Endothelial cell (in vitro differentiated cells): ENCODE measurements at regions not wholly inside any gene's neighbourhood (a gene's known extent, or its start where the extent isn't known, plus 50 kb on each side); places are given as distances from the start of the nearest gene placed in this dataset.

ENCODE experiments used
- DNase-seq: peaks from one replicate; pipeline ENCODE4 v3.0.0; 2021; ENCODE audit warnings: low spot score
- H3K27ac Mint-ChIP-seq: one replicate; pipeline ENCODE4 v1.8.0; 2021; ENCODE audit warnings: mixed read lengths, inconsistent platforms; ENCODE audit not compliant: unreplicated experiment
- H3K27me3 Mint-ChIP-seq: one replicate; pipeline ENCODE4 v1.8.0; 2021; ENCODE audit warnings: mild to moderate bottlenecking, moderate library complexity, mixed read lengths, inconsistent platforms; ENCODE audit not compliant: unreplicated experiment
- H3K36me3 Mint-ChIP-seq: one replicate; pipeline ENCODE4 v1.8.0; 2021; ENCODE audit warnings: mild to moderate bottlenecking, low read depth, mixed read lengths, inconsistent platforms; ENCODE audit not compliant: unreplicated experiment
- H3K4me1 Mint-ChIP-seq: one replicate; pipeline ENCODE4 v1.8.0; 2021; ENCODE audit warnings: mild to moderate bottlenecking, mixed read lengths, inconsistent platforms; ENCODE audit not compliant: unreplicated experiment
- H3K4me3 Mint-ChIP-seq: one replicate; pipeline ENCODE4 v1.8.0; 2021; ENCODE audit warnings: mild to moderate bottlenecking, mixed read lengths, inconsistent platforms; ENCODE audit not compliant: unreplicated experiment
- H3K9me3 Mint-ChIP-seq: one replicate; pipeline ENCODE4 v1.8.0; 2021; ENCODE audit warnings: mixed read lengths, inconsistent platforms; ENCODE audit not compliant: unreplicated experiment
- TF ChIP-seq, protein P1 (sequence below): fragments of 200-600 bp; sonication (generic); IDR thresholded peaks from one replicate; pipeline ENCODE4 v1.5.0; 2021; ENCODE audit warnings: antibody characterized with exemption; ENCODE audit not compliant: unreplicated experiment

DNA sequence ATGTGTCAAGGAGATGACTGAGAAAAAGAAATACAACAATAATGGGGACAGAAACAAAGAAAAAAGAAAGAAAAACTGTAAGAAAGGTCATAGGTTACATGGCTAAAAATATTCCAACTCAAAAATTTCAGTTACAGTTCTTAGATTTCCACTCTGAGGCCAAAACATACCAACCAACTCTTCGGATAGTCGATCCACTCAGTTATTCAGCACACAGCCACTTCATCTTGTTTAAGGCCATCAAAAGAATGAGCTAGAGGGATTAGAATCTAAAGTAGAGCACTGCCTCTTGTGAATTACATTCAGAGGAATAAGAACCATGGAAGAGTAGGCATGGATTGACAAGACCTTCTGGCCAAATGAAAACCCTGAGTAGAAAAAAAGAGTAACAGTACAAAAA, 277.0 kb downstream of the MRPL39 start:
- Mint-ChIP-seq H3K4me1 (no peaks in the 10 kb centered on the region), H3K27ac (no peak overlapping the region), H3K4me3 (no peak overlapping the region), H3K36me3 (no peaks in the 10 kb centered on the region), H3K27me3 (peaks cover 1% of the 10 kb centered on the region), H3K9me3 (no peaks in the 10 kb centered on the region)
- no peak for DNase-seq
- TF ChIP-seq, protein P1, sequence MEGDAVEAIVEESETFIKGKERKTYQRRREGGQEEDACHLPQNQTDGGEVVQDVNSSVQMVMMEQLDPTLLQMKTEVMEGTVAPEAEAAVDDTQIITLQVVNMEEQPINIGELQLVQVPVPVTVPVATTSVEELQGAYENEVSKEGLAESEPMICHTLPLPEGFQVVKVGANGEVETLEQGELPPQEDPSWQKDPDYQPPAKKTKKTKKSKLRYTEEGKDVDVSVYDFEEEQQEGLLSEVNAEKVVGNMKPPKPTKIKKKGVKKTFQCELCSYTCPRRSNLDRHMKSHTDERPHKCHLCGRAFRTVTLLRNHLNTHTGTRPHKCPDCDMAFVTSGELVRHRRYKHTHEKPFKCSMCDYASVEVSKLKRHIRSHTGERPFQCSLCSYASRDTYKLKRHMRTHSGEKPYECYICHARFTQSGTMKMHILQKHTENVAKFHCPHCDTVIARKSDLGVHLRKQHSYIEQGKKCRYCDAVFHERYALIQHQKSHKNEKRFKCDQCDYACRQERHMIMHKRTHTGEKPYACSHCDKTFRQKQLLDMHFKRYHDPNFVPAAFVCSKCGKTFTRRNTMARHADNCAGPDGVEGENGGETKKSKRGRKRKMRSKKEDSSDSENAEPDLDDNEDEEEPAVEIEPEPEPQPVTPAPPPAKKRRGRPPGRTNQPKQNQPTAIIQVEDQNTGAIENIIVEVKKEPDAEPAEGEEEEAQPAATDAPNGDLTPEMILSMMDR: no peak

DNA sequence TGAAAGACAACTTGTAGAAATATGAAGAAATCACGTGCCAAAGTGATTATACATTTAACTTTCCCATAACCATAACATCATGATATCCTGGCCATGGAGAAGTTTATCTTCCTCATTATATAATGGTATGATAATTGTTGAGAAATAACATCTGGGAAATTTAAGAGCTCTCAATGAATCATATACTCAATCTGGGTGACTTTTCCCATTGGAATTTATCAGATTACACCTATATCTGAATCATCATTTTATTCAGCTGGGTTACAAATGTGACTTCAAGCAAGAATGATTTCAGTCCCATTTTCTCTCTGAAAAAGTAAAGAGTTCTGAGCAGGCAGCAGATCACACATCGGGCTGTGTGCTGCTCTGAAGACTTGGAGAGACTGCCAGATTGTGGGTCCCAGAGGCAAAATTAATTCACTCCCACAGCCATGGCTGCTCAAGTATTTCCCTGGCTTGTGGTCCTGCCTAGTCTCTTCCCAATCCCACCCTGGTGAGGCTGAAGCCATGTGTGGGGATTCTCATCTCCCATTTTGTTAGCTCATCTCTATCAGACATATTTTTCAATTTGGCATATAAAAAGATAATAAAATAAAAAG, 278.0 kb downstream of the MRPL39 start:
- Mint-ChIP-seq H3K4me1 (no peaks in the 10 kb centered on the region), H3K4me3 (no peak overlapping the region), H3K27me3 (peaks cover 1% of the 10 kb centered on the region), H3K36me3 (no peaks in the 10 kb centered on the region), H3K9me3 (no peaks in the 10 kb centered on the region), H3K27ac (no peak overlapping the region)
- TF ChIP-seq, protein P1: no peak
- DNase-seq: no peak

DNA sequence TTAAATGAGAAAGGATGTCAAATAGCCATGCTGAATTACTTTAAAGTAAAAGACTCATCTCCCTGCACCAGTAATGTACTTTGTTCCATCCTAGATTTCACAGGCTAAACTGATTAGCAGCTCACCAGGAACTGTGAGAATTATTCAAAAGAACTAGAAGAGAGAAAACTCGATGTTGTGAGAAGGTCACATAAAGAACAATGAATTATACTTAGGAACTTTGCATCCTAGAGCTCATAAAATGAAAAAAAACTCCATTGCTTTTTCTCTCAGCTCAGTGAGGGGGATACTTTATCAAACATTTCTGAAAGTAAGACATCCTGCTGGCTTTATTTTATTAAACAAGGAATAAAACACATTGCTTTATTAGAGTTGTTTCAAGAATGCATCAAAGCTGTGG, 278.5 kb downstream of the MRPL39 start:
- Mint-ChIP-seq H3K36me3 (no peaks in the 10 kb centered on the region), H3K4me3 (no peak overlapping the region), H3K27ac (no peak overlapping the region), H3K4me1 (no peaks in the 10 kb centered on the region), H3K9me3 (no peaks in the 10 kb centered on the region), H3K27me3 (no peaks in the 10 kb centered on the region)
- no peak for DNase-seq
- TF ChIP-seq, protein P1: no peak

DNA sequence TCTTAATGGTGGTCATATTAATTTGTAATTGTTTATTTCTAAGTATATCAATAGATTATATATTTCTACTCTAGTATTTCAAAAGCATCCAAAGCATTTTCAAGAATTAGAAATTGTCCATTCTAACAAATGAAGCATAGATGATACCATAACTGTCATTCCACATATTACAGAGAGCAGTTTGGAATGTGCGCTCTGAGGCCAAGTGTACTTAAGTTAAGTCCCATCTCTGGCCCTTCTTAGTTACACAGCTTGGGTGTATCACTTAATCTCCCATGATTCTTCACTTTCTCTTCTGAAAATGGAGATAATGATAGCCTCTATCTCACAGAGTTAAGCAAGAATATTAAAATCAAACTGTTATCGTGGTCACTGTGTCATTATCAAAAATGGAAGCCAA, 281.1 kb downstream of the MRPL39 start:
- no peak overlapping the region for H3K27ac Mint-ChIP-seq
- TF ChIP-seq, protein P1: no peak
- no peak overlapping the region for H3K4me3 Mint-ChIP-seq

DNA sequence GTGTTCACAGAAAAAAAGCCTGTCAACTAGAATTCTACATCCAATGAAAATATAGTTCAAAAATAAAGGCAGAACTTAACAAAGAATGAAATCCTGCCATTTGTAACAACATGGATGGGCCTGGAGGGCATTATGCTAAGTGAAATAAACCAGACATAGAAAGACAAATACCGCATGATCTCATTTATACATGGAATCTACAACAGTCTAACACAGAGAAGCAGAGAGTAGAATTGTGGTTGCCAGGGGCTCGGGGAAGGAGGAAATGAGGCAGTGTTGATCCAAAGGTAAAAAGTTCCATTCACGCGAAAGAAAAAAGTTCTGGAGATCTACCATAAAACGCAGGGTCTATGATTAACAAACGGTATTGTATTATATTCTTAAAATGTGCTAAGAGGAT, 282.6 kb downstream of the MRPL39 start:
- no peaks in the 10 kb centered on the region for H3K27me3 Mint-ChIP-seq
- H3K36me3 Mint-ChIP-seq: no peaks in the 10 kb centered on the region
- no peaks in the 10 kb centered on the region for H3K4me1 Mint-ChIP-seq
- no peak overlapping the region for H3K4me3 Mint-ChIP-seq
- DNase-seq: no peak
- TF ChIP-seq, protein P1: no peak
- no peak overlapping the region for H3K27ac Mint-ChIP-seq
- H3K9me3 Mint-ChIP-seq: no peaks in the 10 kb centered on the region

More for the DNA sequence above, 281.1 kb downstream of the MRPL39 start:
- Mint-ChIP-seq H3K27me3 (no peaks in the 10 kb centered on the region), H3K36me3 (no peaks in the 10 kb centered on the region), H3K9me3 (no peaks in the 10 kb centered on the region), H3K4me1 (no peaks in the 10 kb centered on the region)
- DNase-seq: no peak
